GM23338 (cell line): ENCODE measurements at regions not wholly inside any gene's neighbourhood (a gene's known extent, or its start where the extent isn't known, plus 50 kb on each side); places are given as distances from the start of the nearest gene placed in this dataset.

Experiments used
- ATAC-seq: fragments of 200-7000 bp; cut with Tn5 transposase; 3 replicates; pipeline ENCODE4 v1.9.1; 2020
- DNase-seq: peaks from one replicate; pipeline ENCODE4 v3.0.0-alpha.2; 2015; ENCODE audit warnings: low spot score
- H2AFZ ChIP-seq: fragments of 200-600 bp; sonication (generic); 2 replicates; pipeline ENCODE4 v1.8.0; 2016; ENCODE audit warnings: antibody characterized with exemption, mild to moderate bottlenecking, moderate library complexity
- H3F3A ChIP-seq: fragments of 200-600 bp; sonication (generic); replicated peaks from 2 replicates; pipeline ENCODE4 v1.8.0; 2017; ENCODE audit warnings: antibody characterized with exemption, mixed run types, low read depth
- H3K27ac ChIP-seq: fragments of 200-600 bp; sonication (generic); 2 replicates; pipeline ENCODE4 v1.6.1; 2016; ENCODE audit warnings: low read depth
- H3K27me3 ChIP-seq: fragments of 200-600 bp; sonication (generic); 2 replicates; pipeline ENCODE4 v1.8.0; 2016; ENCODE audit warnings: mild to moderate bottlenecking, mixed run types, moderate library complexity; ENCODE audit not compliant: insufficient read depth
- H3K36me3 ChIP-seq: fragments of 200-600 bp; sonication (generic); 2 replicates; pipeline ENCODE4 v1.8.0; 2016; ENCODE audit warnings: mild to moderate bottlenecking; ENCODE audit not compliant: insufficient read depth
- H3K4me1 ChIP-seq: fragments of 200-600 bp; sonication (generic); 2 replicates; pipeline ENCODE4 v1.8.0; 2016; ENCODE audit warnings: mild to moderate bottlenecking, moderate library complexity; ENCODE audit not compliant: insufficient read depth
- H3K4me2 ChIP-seq: fragments of 200-600 bp; sonication (generic); 2 replicates; pipeline ENCODE4 v1.7.1; 2017; ENCODE audit warnings: mixed run types
- H3K4me3 ChIP-seq: fragments of 200-600 bp; sonication (generic); 2 replicates; pipeline ENCODE4 v1.6.1; 2016; ENCODE audit warnings: mixed run types
- H3K79me2 ChIP-seq: fragments of 200-600 bp; sonication (generic); replicated peaks from 2 replicates; pipeline ENCODE4 v1.8.0; 2017; ENCODE audit warnings: mild to moderate bottlenecking; ENCODE audit not compliant: insufficient read depth
- H3K9me2 ChIP-seq: fragments of 200-600 bp; sonication (generic); 2 replicates; pipeline ENCODE4 v1.8.0; 2017; ENCODE audit not compliant: insufficient read depth
- H4K20me1 ChIP-seq: fragments of 200-600 bp; sonication (generic); replicated peaks from 2 replicates; pipeline ENCODE4 v1.8.0; 2017; ENCODE audit warnings: mild to moderate bottlenecking; ENCODE audit not compliant: insufficient read depth
- H3K27ac Mint-ChIP-seq: 2 replicates; pipeline ENCODE4 v1.8.0; 2020; ENCODE audit warnings: inconsistent platforms, mild to moderate bottlenecking, moderate library complexity, mixed read lengths
- H3K27me3 Mint-ChIP-seq: 3 replicates; pipeline ENCODE4 v1.8.0; 2022; ENCODE audit warnings: low read depth, mild to moderate bottlenecking, moderate library complexity, mixed read lengths, inconsistent platforms; ENCODE audit not compliant: insufficient read depth, poor library complexity
- H3K36me3 Mint-ChIP-seq: 3 replicates; pipeline ENCODE4 v1.8.0; 2021; ENCODE audit warnings: low read depth, mild to moderate bottlenecking, inconsistent platforms, moderate library complexity, mixed read lengths
- H3K4me1 Mint-ChIP-seq: 3 replicates; pipeline ENCODE4 v1.8.0; 2020; ENCODE audit warnings: mild to moderate bottlenecking, inconsistent platforms, mixed read lengths
- H3K4me3 Mint-ChIP-seq: 3 replicates; pipeline ENCODE4 v1.8.0; 2021; ENCODE audit warnings: moderate library complexity, mild to moderate bottlenecking, inconsistent platforms, mixed read lengths
- H3K9me3 Mint-ChIP-seq: 3 replicates; pipeline ENCODE4 v1.8.0; 2020; ENCODE audit warnings: moderate library complexity, mild to moderate bottlenecking, inconsistent platforms, mixed read lengths
- CREB1 ChIP-seq: fragments of 250-450 bp; sonication (Bioruptor Pico); IDR thresholded peaks from 2 replicates; pipeline ENCODE4 v1.5.0; 2020; ENCODE audit warnings: low read depth, mild to moderate bottlenecking, moderate library complexity
- EZH2phosphoT487 ChIP-seq: fragments of 200-600 bp; sonication (generic); IDR thresholded peaks from one replicate; pipeline ENCODE4 v1.8.1; 2018; ENCODE audit warnings: antibody characterized with exemption; ENCODE audit not compliant: unreplicated experiment
- JUNB ChIP-seq: IDR thresholded peaks from one replicate; pipeline ENCODE4 v1.6.1; 2016; ENCODE audit warnings: antibody characterized with exemption; ENCODE audit not compliant: unreplicated experiment
- POLR2AphosphoS5 ChIP-seq: IDR thresholded peaks from 2 replicates; pipeline ENCODE4 v1.6.1; 2016; ENCODE audit warnings: antibody characterized with exemption, low read depth
- REST ChIP-seq: IDR thresholded peaks from one replicate; pipeline ENCODE4 v1.6.1; 2018; ENCODE audit warnings: antibody characterized with exemption; ENCODE audit not compliant: unreplicated experiment
- STAT1 ChIP-seq: IDR thresholded peaks from one replicate; pipeline ENCODE4 v1.6.1; 2016; ENCODE audit warnings: antibody characterized with exemption; ENCODE audit not compliant: unreplicated experiment
- ZNF462 ChIP-seq: fragments of 250-450 bp; sonication (Bioruptor Pico); IDR thresholded peaks from 2 replicates; pipeline ENCODE4 v1.5.0; 2020; ENCODE audit warnings: mild to moderate bottlenecking, moderate library complexity

DNA sequence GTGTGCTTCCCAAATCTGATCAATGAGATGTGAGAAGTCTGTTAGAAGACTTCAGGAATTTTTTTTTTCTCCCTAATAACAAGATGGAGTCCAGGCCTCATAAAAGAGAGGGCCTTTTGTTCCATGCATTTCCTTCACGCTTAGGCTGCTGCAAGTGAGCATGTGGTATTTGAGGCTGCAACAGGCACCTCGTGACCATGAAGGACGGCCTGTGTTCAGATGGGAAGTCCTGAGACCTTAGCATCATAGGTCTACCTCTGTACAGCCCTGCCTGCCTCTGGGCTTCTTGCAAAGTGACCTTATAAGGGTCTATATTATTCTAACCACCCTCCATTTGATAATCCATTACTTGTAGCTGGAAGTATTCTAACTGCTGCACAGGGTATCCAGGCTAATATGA lies 86.6 kb downstream of the BOD1 start (continued):
- no peak for TF ChIP-seq ZNF462 (CRISPR knock-in tag)
- no peak for TF ChIP-seq POLR2AphosphoS5

- Histone ChIP-seq H3K27me3 (no peaks in the 10 kb centered on the region), H4K20me1 (no peaks in the 10 kb centered on the region), H3K9me2 (peaks cover 13% of the 10 kb centered on the region; the same call in 1 of the 2 replicates), H3K27ac (no peak overlapping the region), H3K79me2 (no peaks in the 10 kb centered on the region), H3F3A (no peaks in the 10 kb centered on the region), H3K4me3 (no peak overlapping the region), H2AFZ (0 out of 2 replicates have a peak overlapping the region, but pooled peaks have one; percentile 23), H3K36me3 (no peaks in the 10 kb centered on the region), H3K4me2 (no peak overlapping the region), H3K4me1 (no peaks in the 10 kb centered on the region)
- Mint-ChIP-seq H3K27ac (no peak overlapping the region), H3K27me3 (peaks cover 4% of the 10 kb centered on the region), H3K36me3 (no peaks in the 10 kb centered on the region), H3K4me3 (no peak overlapping the region), H3K4me1 (peaks cover 5% of the 10 kb centered on the region), H3K9me3 (no peaks in the 10 kb centered on the region; the same call in 2 of the 3 replicates)
- ATAC-seq (no peak), DNase-seq (no peak)
- TF ChIP-seq REST (no peak), CREB1 (CRISPR knock-in tag) (no peak), JUNB (no peak), STAT1 (no peak), EZH2phosphoT487 (no peak), ZNF462 (CRISPR knock-in tag) (no peak)
Observed at GRCh38 chr5:173527671-173528070, 88.8 kb downstream of the BOD1 start.
